GM23338 (cell line): ENCODE measurements at regions not wholly inside any gene's neighbourhood (a gene's known extent, or its start where the extent isn't known, plus 50 kb on each side); places are given as distances from the start of the nearest gene placed in this dataset.

Source experiments
- CREB1 ChIP-seq: fragments of 250-450 bp; sonication (Bioruptor Pico); IDR thresholded peaks from 2 replicates; pipeline ENCODE4 v1.5.0; 2020; ENCODE audit warnings: low read depth, mild to moderate bottlenecking, moderate library complexity
- CTCF ChIP-seq, 2 experiments: fragments of 200-600 bp in 1 of 2; sonication (generic) in 1 of 2; conservative IDR thresholded peaks; 2 replicates each; pipeline versions ENCODE4 v1.5.1 to v1.6.1; 2016 to 2017; ENCODE audit warnings: antibody characterized with exemption in 2 of 2, low read depth in 2 of 2, mild to moderate bottlenecking in 2 of 2, moderate library complexity in 1 of 2
- ETS1 ChIP-seq: IDR thresholded peaks from 2 replicates; pipeline ENCODE4 v1.6.1; 2016; ENCODE audit warnings: antibody characterized with exemption
- EZH2 ChIP-seq: fragments of 200-600 bp; sonication (generic); IDR thresholded peaks from one replicate; pipeline ENCODE4 v1.8.0; 2017; ENCODE audit warnings: antibody characterized with exemption, mild to moderate bottlenecking, low read depth; ENCODE audit not compliant: unreplicated experiment
- EZH2phosphoT487 ChIP-seq: fragments of 200-600 bp; sonication (generic); IDR thresholded peaks from one replicate; pipeline ENCODE4 v1.8.1; 2018; ENCODE audit warnings: antibody characterized with exemption; ENCODE audit not compliant: unreplicated experiment
- JUNB ChIP-seq: IDR thresholded peaks from one replicate; pipeline ENCODE4 v1.6.1; 2016; ENCODE audit warnings: antibody characterized with exemption; ENCODE audit not compliant: unreplicated experiment
- NANOG ChIP-seq: IDR thresholded peaks from 2 replicates; pipeline ENCODE4 v1.6.1; 2016; ENCODE audit warnings: antibody characterized with exemption, borderline replicate concordance
- POLR2AphosphoS5 ChIP-seq: IDR thresholded peaks from 2 replicates; pipeline ENCODE4 v1.6.1; 2016; ENCODE audit warnings: antibody characterized with exemption, low read depth
- REST ChIP-seq: IDR thresholded peaks from one replicate; pipeline ENCODE4 v1.6.1; 2018; ENCODE audit warnings: antibody characterized with exemption; ENCODE audit not compliant: unreplicated experiment
- STAT1 ChIP-seq: IDR thresholded peaks from one replicate; pipeline ENCODE4 v1.6.1; 2016; ENCODE audit warnings: antibody characterized with exemption; ENCODE audit not compliant: unreplicated experiment
- ZNF114 ChIP-seq: fragments of 250-450 bp; sonication (Bioruptor Pico); IDR thresholded peaks from 2 replicates; pipeline ENCODE4 v1.5.0; 2020; ENCODE audit warnings: mild to moderate bottlenecking, moderate library complexity

- TF ChIP-seq CTCF (conservative IDR thresholded peaks at IDR 0.05; ENCODE audit: low read depth in 2 of 2): no peak
- TF ChIP-seq EZH2: no peak
- TF ChIP-seq ZNF114 (CRISPR knock-in tag): no peak
- no peak for TF ChIP-seq POLR2AphosphoS5
- TF ChIP-seq CREB1 (CRISPR knock-in tag): no peak
- no peak for TF ChIP-seq EZH2phosphoT487
- TF ChIP-seq JUNB: no peak
- TF ChIP-seq REST: no peak
- no peak for TF ChIP-seq ETS1
- TF ChIP-seq NANOG: no peak
- no peak for TF ChIP-seq STAT1
Observed at GRCh38 chr2:30336084-30336483, 104.8 kb downstream of the LBH start.
